ENCODE measurements at regions not wholly inside any gene's neighbourhood (a gene's known extent, or its start where the extent isn't known, plus 50 kb on each side); places are given as distances from the start of the nearest gene placed in this dataset.

DNA sequence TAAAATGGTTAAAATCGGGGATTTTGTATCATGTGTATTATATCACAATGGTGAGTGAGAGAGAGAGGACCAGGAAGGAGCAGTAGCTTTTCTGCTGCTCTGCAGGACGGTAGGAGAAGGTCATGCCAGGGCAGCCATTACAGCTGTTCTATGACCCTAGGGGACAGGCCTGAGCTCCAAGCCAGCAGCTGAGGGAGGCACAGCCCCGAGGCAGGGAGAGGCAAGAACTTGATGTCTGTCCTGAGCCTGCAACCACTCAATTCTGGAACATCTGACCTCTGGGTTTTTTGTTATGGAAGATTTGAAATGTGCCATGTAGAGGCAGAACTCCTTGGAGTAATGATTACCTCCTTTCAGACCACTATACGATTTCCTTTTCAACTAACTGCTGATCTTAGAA is 135.8 kb upstream of the SH3BP4 start:
- TF ChIP-seq, protein P1, sequence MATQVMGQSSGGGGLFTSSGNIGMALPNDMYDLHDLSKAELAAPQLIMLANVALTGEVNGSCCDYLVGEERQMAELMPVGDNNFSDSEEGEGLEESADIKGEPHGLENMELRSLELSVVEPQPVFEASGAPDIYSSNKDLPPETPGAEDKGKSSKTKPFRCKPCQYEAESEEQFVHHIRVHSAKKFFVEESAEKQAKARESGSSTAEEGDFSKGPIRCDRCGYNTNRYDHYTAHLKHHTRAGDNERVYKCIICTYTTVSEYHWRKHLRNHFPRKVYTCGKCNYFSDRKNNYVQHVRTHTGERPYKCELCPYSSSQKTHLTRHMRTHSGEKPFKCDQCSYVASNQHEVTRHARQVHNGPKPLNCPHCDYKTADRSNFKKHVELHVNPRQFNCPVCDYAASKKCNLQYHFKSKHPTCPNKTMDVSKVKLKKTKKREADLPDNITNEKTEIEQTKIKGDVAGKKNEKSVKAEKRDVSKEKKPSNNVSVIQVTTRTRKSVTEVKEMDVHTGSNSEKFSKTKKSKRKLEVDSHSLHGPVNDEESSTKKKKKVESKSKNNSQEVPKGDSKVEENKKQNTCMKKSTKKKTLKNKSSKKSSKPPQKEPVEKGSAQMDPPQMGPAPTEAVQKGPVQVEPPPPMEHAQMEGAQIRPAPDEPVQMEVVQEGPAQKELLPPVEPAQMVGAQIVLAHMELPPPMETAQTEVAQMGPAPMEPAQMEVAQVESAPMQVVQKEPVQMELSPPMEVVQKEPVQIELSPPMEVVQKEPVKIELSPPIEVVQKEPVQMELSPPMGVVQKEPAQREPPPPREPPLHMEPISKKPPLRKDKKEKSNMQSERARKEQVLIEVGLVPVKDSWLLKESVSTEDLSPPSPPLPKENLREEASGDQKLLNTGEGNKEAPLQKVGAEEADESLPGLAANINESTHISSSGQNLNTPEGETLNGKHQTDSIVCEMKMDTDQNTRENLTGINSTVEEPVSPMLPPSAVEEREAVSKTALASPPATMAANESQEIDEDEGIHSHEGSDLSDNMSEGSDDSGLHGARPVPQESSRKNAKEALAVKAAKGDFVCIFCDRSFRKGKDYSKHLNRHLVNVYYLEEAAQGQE (IDR thresholded peaks at IDR 0.05) = no peak
- TF ChIP-seq, protein P2, sequence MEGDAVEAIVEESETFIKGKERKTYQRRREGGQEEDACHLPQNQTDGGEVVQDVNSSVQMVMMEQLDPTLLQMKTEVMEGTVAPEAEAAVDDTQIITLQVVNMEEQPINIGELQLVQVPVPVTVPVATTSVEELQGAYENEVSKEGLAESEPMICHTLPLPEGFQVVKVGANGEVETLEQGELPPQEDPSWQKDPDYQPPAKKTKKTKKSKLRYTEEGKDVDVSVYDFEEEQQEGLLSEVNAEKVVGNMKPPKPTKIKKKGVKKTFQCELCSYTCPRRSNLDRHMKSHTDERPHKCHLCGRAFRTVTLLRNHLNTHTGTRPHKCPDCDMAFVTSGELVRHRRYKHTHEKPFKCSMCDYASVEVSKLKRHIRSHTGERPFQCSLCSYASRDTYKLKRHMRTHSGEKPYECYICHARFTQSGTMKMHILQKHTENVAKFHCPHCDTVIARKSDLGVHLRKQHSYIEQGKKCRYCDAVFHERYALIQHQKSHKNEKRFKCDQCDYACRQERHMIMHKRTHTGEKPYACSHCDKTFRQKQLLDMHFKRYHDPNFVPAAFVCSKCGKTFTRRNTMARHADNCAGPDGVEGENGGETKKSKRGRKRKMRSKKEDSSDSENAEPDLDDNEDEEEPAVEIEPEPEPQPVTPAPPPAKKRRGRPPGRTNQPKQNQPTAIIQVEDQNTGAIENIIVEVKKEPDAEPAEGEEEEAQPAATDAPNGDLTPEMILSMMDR (IDR thresholded peaks at IDR 0.05) = no peak
- TF ChIP-seq KDM1A (IDR thresholded peaks at IDR 0.05; ENCODE audit: low read depth) = no peak
- TF ChIP-seq HOXA7 (CRISPR knock-in tag; IDR thresholded peaks at IDR 0.05) = no peak
- TF ChIP-seq POLR2A (IDR thresholded peaks at IDR 0.05; ENCODE audit: low read length) = no peak
- TF ChIP-seq TP53 (CRISPR knock-in tag; IDR thresholded peaks at IDR 0.05) = no peak
- no peak for TF ChIP-seq MYC (IDR thresholded peaks at IDR 0.05; ENCODE audit: borderline replicate concordance, low read length)
- no peak for TF ChIP-seq JUN (IDR thresholded peaks at IDR 0.05)
- TF ChIP-seq MAFK (IDR thresholded peaks at IDR 0.05; ENCODE audit: partially characterized antibody) = no peak
- TF ChIP-seq HDAC2 (IDR thresholded peaks at IDR 0.05) = no peak
- no peak for TF ChIP-seq POLR2AphosphoS2 (conservative IDR thresholded peaks at IDR 0.05; ENCODE audit: low read length)
- no peak for TF ChIP-seq RFX5 (IDR thresholded peaks at IDR 0.05)
- no peak for TF ChIP-seq RCOR1 (IDR thresholded peaks at IDR 0.05; ENCODE audit: low read depth, low read length)
- no peak for TF ChIP-seq ESRRA (IDR thresholded peaks at IDR 0.05; ENCODE audit: borderline replicate concordance, low read length)
